ENCODE measurements at regions not wholly inside any gene's neighbourhood (a gene's known extent, or its start where the extent isn't known, plus 50 kb on each side); places are given as distances from the start of the nearest gene placed in this dataset.
"Not testable (repeated sequence)": the region's sequence is repeated elsewhere in the genome, so short reads cannot be mapped to it uniquely, and the experiment has no call there.

DNA sequence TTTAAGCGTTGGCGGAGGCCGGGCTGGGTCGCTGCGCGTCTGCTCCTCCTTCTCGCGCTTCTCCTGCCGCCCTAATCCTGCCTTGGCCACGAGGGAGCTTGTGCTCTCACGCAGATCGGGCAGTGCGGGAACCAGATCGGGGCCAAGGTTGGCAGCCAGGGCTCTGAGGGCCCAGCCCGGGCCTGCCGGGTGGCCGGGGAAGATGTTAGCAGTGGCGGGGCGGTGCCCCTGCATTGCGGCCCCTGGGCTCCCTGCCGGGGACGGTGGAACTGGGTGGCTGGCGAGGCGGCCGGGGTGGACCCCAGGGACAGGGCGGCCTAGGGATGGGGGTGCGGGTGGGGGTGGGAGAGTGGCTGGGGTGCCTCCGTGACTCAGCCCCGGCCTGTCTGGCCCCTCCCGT is 297.4 kb downstream of the CACNA1B start:
- not testable (repeated sequence) for DNase-seq (ENCODE audit: low spot score); ATAC-seq

DNA sequence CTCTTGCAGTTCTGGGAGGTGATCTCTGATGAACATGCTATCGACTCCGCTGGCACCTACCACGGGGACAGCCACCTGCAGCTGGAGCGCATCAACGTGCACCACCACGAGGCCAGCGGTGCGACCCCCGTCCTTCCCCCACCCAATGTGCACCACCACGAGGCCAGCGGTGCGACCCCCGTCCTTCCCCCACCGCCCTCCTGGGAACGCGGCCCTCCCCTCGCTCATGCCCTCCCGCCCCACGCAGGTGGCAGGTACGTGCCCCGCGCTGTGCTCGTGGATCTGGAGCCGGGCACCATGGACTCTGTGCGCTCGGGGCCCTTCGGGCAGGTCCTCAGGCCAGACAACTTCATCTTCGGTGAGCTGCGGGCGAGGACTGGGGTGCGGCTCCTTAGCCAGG is 297.8 kb downstream of the CACNA1B start:
- not testable (repeated sequence) for DNase-seq (ENCODE audit: low spot score); ATAC-seq

DNA sequence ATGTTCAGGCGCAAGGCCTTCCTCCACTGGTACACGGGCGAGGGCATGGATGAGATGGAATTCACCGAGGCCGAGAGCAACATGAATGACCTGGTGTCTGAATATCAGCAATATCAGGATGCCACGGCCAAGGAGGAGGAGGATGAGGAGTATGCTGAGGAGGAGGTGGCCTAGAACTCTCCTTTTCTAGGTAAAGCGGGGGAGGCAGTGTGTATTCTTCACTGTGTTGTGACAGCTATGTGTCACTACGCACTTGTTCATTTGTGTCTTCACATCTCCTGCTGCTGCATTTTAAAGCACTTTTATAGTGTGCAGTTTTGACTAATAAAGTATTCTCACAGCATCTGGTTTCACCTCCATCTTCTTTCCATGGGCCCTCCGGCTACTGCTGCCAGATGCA is 299.5 kb downstream of the CACNA1B start:
- DNase-seq (ENCODE audit: low spot score); ATAC-seq: not testable (repeated sequence)

DNA sequence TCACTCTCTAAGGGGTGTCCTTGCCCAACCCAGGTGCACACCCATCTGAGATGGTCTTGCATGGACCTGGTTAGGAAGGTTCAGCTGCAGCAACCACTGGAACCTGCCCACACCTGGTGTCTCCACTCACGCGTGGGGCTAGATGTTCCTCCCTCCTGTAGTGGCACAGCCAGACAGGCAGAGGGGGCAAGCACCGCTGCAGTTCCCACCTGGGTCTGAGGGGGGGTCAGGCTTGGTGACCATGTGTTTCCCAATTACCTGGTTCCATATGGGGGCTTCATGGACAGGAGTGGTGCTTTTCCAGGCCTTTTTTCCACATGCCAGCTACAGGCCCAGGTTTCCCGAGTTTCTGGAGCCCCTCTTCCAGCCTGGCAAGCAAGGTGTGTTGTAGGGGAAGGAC is 301.4 kb downstream of the CACNA1B start:
- not testable (repeated sequence) for DNase-seq (ENCODE audit: low spot score); ATAC-seq

DNA sequence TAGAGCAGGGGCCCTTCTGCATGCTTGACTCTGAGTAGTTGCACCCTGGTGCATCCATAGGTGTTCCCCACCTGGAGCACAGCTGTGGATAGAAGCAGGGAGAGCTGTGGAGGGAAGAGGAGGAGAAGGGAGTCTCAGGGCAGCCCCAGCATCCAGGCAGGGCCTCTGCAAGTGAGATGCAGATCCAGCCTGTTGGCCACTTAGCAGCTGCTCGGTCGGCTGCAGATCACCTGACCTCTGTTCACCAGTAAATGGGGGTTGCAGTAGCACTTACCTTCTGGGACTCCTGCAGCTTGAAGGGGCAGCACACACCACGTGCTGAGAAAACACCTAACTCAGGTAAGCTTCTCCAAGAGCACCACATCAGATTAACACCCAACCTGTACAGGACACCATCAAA is 302.1 kb downstream of the CACNA1B start:
- DNase-seq (ENCODE audit: low spot score); ATAC-seq: not testable (repeated sequence)

DNA sequence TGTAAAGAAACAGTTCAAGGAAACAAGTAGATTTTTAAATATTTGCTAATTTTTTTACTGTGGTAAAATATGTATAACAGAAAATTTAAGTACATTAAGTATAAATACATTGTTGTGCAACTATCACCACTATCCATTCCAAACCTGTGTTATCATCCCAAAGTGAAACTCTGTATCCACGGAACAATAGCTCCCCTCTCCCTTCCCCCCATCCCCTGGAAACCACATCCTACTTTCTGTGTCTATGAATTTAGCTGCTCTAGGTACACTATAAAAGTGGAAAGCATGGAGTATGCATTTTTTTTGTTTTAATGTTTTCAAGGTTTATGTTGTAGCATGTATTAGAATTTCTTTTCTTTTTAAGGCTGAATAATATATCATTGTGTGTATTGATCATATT is 304.4 kb downstream of the CACNA1B start:
- not testable (repeated sequence) for ATAC-seq; DNase-seq (ENCODE audit: low spot score)

DNA sequence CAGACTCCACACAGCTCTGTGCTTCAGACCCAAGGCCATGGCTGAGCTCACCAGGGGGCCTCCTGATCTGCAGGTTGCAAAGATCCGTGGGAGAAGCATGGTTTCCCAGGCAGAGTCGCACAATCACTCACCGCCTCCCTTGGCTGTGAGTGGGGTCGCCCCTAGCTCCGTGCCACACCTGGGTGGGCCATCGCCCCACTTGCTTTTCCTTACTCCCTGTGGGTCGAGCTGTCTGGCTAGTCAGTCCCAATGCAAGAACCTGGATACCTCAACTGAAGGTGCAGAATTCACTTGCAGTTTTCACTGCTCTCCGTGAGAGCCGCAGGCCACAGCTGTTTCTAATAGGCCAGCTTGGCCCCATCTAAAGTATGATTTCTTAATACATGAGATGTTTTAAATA is 319.6 kb downstream of the CACNA1B start:
- DNase-seq (ENCODE audit: low spot score); ATAC-seq: not testable (repeated sequence)

DNA sequence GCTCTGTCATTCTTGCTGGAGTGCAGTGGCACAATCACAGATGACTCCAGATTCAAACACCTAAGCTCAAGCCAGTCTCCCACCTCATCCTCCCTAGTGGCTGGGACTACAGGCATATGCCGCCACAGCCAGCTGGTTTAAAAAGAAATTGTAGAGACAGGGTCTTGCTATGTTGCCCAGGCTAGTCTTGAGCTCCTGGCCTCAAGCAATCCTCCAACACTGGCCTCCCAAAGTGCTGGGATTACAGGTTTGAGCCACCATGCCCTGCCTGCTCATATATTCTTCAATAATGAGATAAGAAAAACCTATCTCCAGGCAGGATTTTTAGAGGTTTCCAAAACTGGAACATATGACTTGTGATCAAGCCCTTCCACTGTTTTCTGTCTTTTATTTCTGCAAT is 321.4 kb downstream of the CACNA1B start:
- not testable (repeated sequence) for DNase-seq (ENCODE audit: low spot score); ATAC-seq

DNA sequence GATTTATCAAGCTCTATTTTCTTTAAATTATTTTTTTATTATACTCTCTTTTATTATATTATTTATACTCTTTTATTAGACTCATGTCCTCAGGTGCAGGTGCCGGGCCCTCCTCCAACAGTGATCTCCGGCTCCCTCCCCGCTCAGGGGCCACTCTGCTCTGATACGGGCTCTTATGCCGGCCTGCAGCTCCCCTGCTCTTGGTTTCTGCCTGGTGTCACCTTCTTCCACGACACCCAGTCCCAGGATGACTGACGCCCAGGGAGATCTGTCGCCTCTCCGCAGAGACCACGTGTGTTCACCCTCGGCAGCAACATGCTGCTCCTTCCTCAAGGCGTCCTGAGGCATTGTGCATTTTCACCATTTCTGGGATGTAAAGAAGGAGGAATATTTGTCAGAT is 322.3 kb downstream of the CACNA1B start:
- ATAC-seq; DNase-seq (ENCODE audit: low spot score): not testable (repeated sequence)

DNA sequence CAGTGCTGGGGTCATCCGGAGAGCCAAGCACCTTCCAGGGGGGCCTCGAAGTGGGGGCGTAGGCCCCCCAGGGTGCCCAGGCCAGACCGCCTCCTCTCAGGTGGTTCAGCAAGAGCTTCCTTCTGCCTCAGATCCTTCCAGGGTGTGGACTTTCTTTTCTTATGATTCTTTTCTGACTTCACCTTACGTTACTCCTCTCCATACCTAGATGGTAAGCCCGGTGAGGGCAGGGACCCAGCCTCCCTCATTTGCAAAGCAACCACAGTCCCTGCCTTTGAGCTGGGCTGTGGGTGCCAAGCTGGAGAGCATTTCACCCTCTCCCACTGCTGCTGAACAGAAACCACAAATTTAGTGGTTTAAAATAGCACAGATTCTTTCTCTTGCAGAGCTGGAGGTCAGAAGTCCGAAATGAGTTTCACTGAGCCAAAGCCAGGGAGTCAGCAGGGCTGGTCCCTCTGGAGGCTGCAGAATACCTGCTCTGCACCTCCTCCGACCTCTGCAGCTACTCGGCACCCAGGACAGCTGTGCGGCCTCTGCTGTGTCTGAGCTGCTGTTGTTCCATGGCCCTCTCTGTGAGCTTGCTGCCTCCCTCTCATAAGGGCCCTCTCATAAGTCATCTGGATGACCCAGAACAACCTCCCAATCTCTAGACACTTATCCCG is 323.0 kb downstream of the CACNA1B start:
- DNase-seq (ENCODE audit: low spot score): not testable (repeated sequence)
- peak; percentile 80 for ATAC-seq

DNA sequence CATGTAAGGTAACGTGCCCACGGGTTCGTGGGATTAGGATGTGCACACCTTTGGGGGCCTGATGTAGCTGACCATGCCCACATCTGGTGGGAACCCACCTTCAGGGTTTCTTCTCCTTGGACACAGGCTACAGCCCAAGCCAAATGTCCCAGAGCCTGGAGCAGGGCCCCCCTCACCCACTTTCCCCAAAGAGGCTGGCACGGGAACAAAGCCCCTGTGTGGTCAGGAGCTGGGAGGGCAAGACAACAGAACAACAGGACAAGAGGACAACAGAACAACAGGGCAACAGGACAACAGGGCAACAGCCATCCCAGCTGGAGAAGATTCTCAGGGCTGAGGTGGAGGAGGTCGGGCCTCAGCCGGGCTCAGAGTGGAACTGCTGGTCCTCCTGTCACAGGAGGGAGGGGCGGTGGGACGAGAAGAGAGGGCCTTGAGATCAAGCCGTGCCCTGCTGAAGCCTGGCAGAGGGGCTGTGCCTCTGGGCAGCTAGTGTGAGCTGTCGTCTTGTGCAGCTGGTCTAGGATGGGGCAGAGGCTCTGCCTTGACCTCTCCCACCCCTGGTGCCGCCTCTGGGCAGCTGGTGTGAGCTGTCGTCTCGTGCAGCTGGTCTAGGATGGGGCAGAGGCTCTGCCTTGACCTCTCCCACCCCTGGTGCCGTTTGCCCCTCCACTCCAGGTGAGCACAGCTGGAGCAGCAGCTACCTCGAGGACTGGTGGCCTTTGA is 323.7 kb downstream of the CACNA1B start:
- not testable (repeated sequence) for ATAC-seq; DNase-seq (ENCODE audit: low spot score)

DNA sequence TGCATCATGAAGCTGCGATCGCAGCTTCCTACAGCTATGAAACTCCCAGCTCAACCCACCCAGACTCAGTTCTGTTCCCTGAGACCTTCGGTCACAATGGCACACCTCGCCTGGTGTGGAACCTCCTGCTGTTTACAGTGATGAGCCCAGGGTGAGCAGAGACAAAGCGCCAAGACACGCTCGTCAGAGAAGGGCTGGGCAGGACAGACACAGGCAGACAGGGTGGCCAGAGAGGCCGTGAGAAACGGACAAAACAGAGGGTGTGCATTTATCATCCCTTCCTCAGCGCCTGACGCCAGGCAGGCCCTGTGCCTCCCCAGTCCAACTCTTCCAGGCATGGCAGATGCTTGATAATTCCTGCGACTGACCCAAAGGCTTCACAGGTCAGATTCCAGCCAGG is 324.5 kb downstream of the CACNA1B start:
- ATAC-seq; DNase-seq (ENCODE audit: low spot score): not testable (repeated sequence)

DNA sequence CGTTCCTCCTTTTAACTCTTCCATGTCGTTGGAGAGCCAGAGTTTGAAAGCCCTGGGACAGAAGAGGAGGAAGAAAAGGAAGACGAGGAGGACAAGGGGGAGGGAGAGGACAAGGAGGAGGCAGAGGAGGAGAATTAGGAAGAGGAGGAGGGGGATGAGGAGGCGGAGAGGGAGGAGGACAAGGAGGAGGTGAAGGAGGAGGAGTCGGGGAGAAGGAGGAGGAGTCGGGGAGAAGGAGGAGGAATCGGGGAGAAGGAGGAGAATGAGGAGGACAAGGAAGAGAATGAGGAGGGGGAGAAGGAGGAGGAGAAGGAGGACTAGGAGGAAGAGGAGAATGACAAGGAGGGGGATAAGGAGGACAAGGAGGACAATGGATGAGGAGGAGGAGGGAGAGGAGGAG is 325.7 kb downstream of the CACNA1B start:
- not testable (repeated sequence) for DNase-seq (ENCODE audit: low spot score); ATAC-seq

DNA sequence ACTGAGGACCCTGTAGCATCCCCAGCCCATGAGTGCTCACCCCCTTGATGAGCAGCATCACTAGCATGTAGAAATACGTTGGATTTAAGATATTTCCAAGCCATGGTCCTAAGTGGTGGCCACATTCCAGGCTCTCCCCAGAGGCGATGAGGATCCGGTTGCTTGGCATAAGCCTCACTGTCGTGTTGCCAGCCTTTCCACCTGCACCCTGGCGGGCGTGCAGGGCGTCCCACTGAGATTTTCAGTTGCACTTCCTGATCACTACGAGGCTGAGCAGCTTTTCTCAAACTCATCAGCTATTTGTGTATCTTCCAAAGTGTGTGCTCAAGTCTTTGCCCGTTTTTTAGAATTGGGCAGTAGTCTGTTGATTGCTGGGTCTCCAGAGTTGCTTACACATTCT is 326.3 kb downstream of the CACNA1B start:
- not testable (repeated sequence) for ATAC-seq; DNase-seq (ENCODE audit: low spot score)

DNA sequence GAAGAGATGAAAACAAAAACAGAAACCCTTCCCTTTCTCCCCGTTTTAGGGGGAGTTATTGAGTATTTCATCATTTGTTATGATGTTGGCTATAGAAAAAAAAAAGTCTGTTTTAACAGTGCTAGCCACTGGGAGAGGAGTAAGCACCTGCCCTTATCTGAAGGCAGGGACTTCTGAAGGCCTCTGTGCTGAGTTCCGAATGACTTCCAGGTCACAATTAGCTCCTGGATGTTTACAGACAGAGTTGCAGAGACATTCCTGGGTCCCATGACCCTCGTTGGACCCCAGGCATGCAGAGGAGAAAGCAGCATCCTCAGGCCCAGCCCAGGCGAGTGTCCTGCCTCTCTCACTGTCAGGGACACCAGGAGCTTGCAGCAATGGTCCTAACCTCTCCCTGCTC is 328.5 kb downstream of the CACNA1B start:
- not testable (repeated sequence) for DNase-seq (ENCODE audit: low spot score); ATAC-seq

DNA sequence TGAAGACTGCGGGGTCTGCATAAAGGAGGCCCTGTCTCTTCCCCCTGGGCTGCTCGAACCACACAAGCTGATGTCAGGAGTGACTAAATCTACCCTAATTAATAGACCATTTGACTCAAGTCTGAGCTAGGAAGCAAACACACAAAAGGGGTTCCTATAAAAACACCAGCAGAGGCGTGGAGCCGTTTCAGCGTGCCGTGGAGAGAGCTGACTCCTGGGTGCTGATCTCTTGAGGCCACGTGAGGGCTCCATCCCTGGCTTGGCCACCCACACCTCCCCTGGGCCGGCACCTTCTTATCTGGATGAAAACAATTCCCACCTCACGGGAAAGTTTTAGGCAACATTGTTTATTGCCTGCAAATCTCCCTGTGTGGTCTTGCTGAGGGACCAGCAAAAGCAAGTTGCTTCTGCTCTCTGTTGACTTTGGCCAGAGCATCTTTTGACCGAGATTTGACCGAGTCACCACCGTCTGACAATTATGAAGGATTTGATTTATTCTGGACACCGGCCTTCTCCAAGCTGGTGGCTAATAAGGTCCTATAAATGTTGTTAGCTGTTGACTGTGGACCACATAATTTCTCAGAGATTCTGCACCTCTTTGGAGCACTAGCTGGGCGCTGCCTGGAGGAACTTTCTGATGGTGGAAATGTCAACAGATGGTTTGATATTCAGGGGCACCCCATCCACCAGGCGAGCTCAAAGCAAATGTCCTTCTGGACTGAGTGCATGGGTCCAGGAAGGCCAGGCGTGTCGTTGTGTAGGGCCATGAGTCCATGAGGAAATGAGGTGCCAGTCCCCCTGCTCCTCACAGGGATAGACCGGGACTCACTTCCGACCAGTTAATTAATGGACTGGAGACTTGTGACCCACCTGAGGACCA is 330.0 kb downstream of the CACNA1B start:
- DNase-seq (ENCODE audit: low spot score): not testable (repeated sequence)

DNA sequence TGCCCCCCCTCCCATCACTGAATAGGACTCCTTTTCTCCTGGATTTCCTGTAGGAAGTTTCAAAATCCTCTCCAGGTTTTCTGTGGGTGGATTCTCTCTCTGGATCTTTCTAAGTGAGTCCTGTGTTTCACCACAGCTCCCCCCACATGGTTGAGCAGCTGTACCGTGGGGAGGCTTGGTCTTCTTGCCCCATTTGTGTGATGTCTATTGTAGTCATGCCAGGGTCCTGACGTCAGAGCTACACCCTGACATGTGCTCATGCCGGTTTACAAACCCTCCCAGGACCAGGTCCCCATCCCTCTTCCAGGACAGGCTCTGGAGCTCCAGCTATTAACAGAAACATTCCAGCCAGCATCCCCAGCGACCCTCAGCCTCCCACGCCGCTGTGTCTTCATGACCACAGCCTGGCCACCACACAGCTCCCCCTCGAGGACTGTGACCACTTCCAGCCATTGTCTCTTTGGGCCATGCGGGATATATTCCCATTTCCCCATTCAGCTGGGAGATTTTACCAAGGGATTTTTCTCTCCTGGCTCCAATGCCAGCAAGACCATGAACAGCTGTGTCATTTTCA is 331.6 kb downstream of the CACNA1B start:
- ATAC-seq; DNase-seq (ENCODE audit: low spot score): not testable (repeated sequence)

More for the DNA sequence above, 330.0 kb downstream of the CACNA1B start:
- ATAC-seq: not testable (repeated sequence)

DNA sequence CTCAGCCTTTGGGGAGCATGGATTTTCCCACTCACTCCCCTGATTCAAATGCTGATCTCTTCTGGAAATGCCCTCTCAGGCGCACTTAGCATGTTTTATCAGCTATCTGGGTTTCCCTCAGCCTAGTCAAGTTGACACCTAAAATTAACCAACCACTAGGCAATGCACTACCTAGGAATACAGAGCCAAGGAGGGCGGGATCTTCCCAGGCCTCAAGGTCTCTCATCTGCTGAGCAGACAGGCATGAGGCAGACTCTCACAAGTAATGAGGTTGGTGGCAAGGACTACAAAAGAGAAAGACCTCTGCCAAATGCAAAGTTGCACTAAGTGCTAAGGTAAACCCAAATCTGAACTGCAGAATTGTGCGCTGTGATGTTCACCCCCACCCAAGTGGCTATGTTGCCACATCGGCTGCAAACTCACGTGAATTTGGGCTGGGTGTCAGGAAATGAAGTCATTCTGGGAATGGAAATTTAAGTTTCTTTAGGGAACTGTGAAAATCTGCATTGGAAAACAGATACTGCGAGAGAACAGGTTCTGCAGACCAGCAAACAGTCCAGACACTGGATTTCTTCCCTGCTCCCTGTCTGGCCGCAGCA is 332.9 kb downstream of the CACNA1B start:
- ATAC-seq; DNase-seq (ENCODE audit: low spot score): not testable (repeated sequence)

DNA sequence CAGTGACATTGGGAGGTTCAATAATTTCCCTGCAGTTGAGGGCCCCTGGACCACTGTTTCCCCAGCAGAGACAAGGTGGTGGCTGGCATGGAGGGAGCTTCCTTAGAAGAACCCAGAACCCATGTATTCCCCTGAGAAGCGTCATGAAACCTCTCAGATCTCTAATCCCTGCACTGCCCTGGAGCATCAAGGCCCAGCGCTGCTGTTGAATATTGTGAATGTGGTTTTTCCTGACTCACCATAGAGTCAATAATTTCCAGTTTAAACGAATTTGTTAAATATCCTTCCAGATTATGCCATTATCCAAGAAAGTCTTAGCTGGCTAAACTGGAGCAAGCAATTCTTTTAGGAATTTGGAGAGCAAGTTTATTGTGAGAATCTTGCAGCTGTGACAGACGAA is 333.5 kb downstream of the CACNA1B start:
- not testable (repeated sequence) for ATAC-seq; DNase-seq (ENCODE audit: low spot score)

DNA sequence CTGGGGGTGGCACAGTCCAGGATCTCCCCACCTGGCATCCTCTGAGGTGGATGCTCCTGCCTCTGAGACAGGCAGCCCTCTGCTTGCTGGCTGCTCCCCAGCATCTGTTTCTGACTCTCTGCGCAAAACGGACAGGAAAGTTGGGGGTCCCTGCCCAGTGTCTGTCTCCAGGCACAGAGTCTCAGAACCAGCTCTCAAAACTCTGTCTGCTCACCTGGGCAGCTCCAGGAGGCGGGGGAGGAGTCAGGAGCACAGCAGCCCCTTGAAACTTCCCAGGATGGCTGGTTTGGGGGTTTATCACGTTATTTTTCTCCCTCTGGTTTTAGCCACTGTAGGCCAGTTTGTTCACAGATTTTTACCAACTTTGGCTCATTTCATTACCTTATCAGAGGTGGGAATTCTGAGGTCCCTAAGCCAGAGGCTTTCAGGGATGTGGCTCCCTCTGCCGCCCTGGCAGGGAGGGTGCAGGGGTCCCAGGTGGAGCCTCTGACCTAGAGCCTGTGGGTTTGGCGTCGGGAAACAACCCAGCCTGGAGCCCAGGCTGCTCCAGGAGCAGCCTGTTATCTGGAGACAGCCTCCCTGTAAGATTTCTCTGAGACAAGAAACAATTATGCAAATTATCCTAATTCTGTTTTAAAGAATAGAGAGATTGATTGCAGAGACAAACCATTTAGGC is 334.1 kb downstream of the CACNA1B start:
- peak; percentile 42 for ATAC-seq
- DNase-seq (ENCODE audit: low spot score): not testable (repeated sequence)

Data from left lobe of liver (tissue), 2 donors.